ENCODE measurements at regions not wholly inside any gene's neighbourhood (a gene's known extent, or its start where the extent isn't known, plus 50 kb on each side); places are given as distances from the start of the nearest gene placed in this dataset.
"Not testable (repeated sequence)": the region's sequence is repeated elsewhere in the genome, so short reads cannot be mapped to it uniquely, and the experiment has no call there.

GRCh38 chr18:30862900-30863299 is 179.6 kb downstream of the DSC3 start:
- DNase-seq: no peak
- Mint-ChIP-seq H3K9me3 (peaks cover 6% of the 10 kb centered on the region), H3K4me3 (no peak overlapping the region), H3K36me3 (ENCODE audit: low read depth) (no peaks in the 10 kb centered on the region), H3K27me3 (no peaks in the 10 kb centered on the region), H3K27ac (no peak overlapping the region), H3K4me1 (no peaks in the 10 kb centered on the region)
- ATAC-seq: no peak

- Mint-ChIP-seq H3K27ac (no peak overlapping the region), H3K27me3 (no peaks in the 10 kb centered on the region), H3K9me3 (no peaks in the 10 kb centered on the region), H3K36me3 (ENCODE audit: low read depth) (no peaks in the 10 kb centered on the region), H3K4me1 (no peaks in the 10 kb centered on the region), H3K4me3 (no peak overlapping the region)
- DNase-seq: no peak
- no peak for ATAC-seq
Measured at GRCh38 chr18:30860741-30861140, 181.8 kb downstream of the DSC3 start.

GRCh38 chr18:30859036-30859435 is 183.5 kb downstream of the DSC3 start:
- no peak overlapping the region for H3K4me3 Mint-ChIP-seq
- H3K27me3 Mint-ChIP-seq: no peaks in the 10 kb centered on the region
- ATAC-seq: no peak
- no peaks in the 10 kb centered on the region for H3K9me3 Mint-ChIP-seq
- H3K27ac Mint-ChIP-seq: no peak overlapping the region
- DNase-seq: no peak
- no peaks in the 10 kb centered on the region for H3K4me1 Mint-ChIP-seq
- no peaks in the 10 kb centered on the region for H3K36me3 Mint-ChIP-seq (ENCODE audit: low read depth)

GRCh38 chr18:30858560-30858959 is 184.0 kb downstream of the DSC3 start:
- no peak for DNase-seq
- no peak for ATAC-seq
- H3K36me3 Mint-ChIP-seq (ENCODE audit: low read depth): no peaks in the 10 kb centered on the region
- no peaks in the 10 kb centered on the region for H3K27me3 Mint-ChIP-seq
- H3K4me3 Mint-ChIP-seq: no peak overlapping the region
- no peaks in the 10 kb centered on the region for H3K9me3 Mint-ChIP-seq
- H3K27ac Mint-ChIP-seq: no peak overlapping the region
- H3K4me1 Mint-ChIP-seq: no peaks in the 10 kb centered on the region

GRCh38 chr18:30855762-30856161 is 186.8 kb downstream of the DSC3 start:
- H3K4me1 Mint-ChIP-seq: no peaks in the 10 kb centered on the region
- no peaks in the 10 kb centered on the region for H3K36me3 Mint-ChIP-seq (ENCODE audit: low read depth)
- H3K4me3 Mint-ChIP-seq: no peak overlapping the region
- ATAC-seq (no peak), DNase-seq (no peak)
- no peak overlapping the region for H3K27ac Mint-ChIP-seq
- H3K9me3 Mint-ChIP-seq: no peaks in the 10 kb centered on the region
- H3K27me3 Mint-ChIP-seq: no peaks in the 10 kb centered on the region

- no peaks in the 10 kb centered on the region for H3K4me1 Mint-ChIP-seq
Measured at GRCh38 chr18:30852980-30853379, 189.6 kb downstream of the DSC3 start.

GRCh38 chr18:30852541-30852940 is 190.0 kb downstream of the DSC3 start:
- DNase-seq (no peak), ATAC-seq (no peak)
- peaks cover 5% of the 10 kb centered on the region for H3K9me3 Mint-ChIP-seq
- H3K4me3 Mint-ChIP-seq: no peak overlapping the region
- H3K36me3 Mint-ChIP-seq (ENCODE audit: low read depth): no peaks in the 10 kb centered on the region
- no peaks in the 10 kb centered on the region for H3K27me3 Mint-ChIP-seq
- no peak overlapping the region for H3K27ac Mint-ChIP-seq
- no peaks in the 10 kb centered on the region for H3K4me1 Mint-ChIP-seq

More at GRCh38 chr18:30852980-30853379, 189.6 kb downstream of the DSC3 start:
- H3K27me3 Mint-ChIP-seq: no peaks in the 10 kb centered on the region
- H3K9me3 Mint-ChIP-seq: peaks cover 5% of the 10 kb centered on the region
- no peaks in the 10 kb centered on the region for H3K36me3 Mint-ChIP-seq (ENCODE audit: low read depth)
- H3K4me3 Mint-ChIP-seq: no peak overlapping the region
- no peak overlapping the region for H3K27ac Mint-ChIP-seq
- DNase-seq (no peak), ATAC-seq (no peak)

GRCh38 chr18:30839056-30839561 is 203.4 kb downstream of the DSC3 start:
- H3K9me3 Mint-ChIP-seq; H3K27ac Mint-ChIP-seq; H3K4me1 Mint-ChIP-seq; ATAC-seq; H3K4me3 Mint-ChIP-seq; H3K36me3 Mint-ChIP-seq (ENCODE audit: low read depth); DNase-seq; H3K27me3 Mint-ChIP-seq: not testable (repeated sequence)

GRCh38 chr18:30828700-30829099 is 213.8 kb downstream of the DSC3 start:
- Mint-ChIP-seq H3K27me3 (no peaks in the 10 kb centered on the region), H3K4me1 (no peaks in the 10 kb centered on the region), H3K4me3 (no peak overlapping the region), H3K9me3 (peaks cover 9% of the 10 kb centered on the region), H3K27ac (no peak overlapping the region), H3K36me3 (ENCODE audit: low read depth) (no peaks in the 10 kb centered on the region)
- no peak for ATAC-seq
- DNase-seq: no peak

GRCh38 chr18:30819619-30820018 is 222.9 kb downstream of the DSC3 start:
- H3K9me3 Mint-ChIP-seq: peaks cover 16% of the 10 kb centered on the region
- no peak overlapping the region for H3K27ac Mint-ChIP-seq
- DNase-seq: no peak

GRCh38 chr18:30814446-30814845 is 228.1 kb downstream of the DSC3 start:
- Mint-ChIP-seq H3K9me3 (peaks cover 16% of the 10 kb centered on the region), H3K27me3 (no peaks in the 10 kb centered on the region), H3K4me3 (no peak overlapping the region), H3K27ac (no peak overlapping the region), H3K36me3 (ENCODE audit: low read depth) (no peaks in the 10 kb centered on the region), H3K4me1 (no peaks in the 10 kb centered on the region)
- no peak for DNase-seq
- ATAC-seq: no peak

More at GRCh38 chr18:30819619-30820018, 222.9 kb downstream of the DSC3 start:
- no peak for ATAC-seq
- Mint-ChIP-seq H3K36me3 (ENCODE audit: low read depth) (no peaks in the 10 kb centered on the region), H3K4me3 (no peak overlapping the region), H3K27me3 (no peaks in the 10 kb centered on the region), H3K4me1 (no peaks in the 10 kb centered on the region)

GRCh38 chr18:30811580-30811979 is 231.0 kb downstream of the DSC3 start:
- DNase-seq (no peak), ATAC-seq (no peak)
- Mint-ChIP-seq H3K36me3 (ENCODE audit: low read depth) (no peaks in the 10 kb centered on the region), H3K27me3 (no peaks in the 10 kb centered on the region), H3K4me3 (no peak overlapping the region), H3K27ac (no peak overlapping the region), H3K9me3 (peaks cover 6% of the 10 kb centered on the region), H3K4me1 (no peaks in the 10 kb centered on the region)

GRCh38 chr18:30810580-30810979 is 232.0 kb downstream of the DSC3 start:
- H3K27ac Mint-ChIP-seq: no peak overlapping the region
- H3K27me3 Mint-ChIP-seq: no peaks in the 10 kb centered on the region
- H3K36me3 Mint-ChIP-seq (ENCODE audit: low read depth): no peaks in the 10 kb centered on the region
- H3K4me1 Mint-ChIP-seq: no peaks in the 10 kb centered on the region
- no peak for ATAC-seq
- no peak for DNase-seq
- no peak overlapping the region for H3K4me3 Mint-ChIP-seq
- H3K9me3 Mint-ChIP-seq: no peaks in the 10 kb centered on the region

- DNase-seq (no peak), ATAC-seq (no peak)
- Mint-ChIP-seq H3K27me3 (no peaks in the 10 kb centered on the region), H3K27ac (no peak overlapping the region), H3K4me3 (no peak overlapping the region), H3K4me1 (no peaks in the 10 kb centered on the region), H3K9me3 (peaks cover 1% of the 10 kb centered on the region), H3K36me3 (ENCODE audit: low read depth) (no peaks in the 10 kb centered on the region)
Measured at GRCh38 chr18:30806823-30807222, 235.7 kb downstream of the DSC3 start.

GRCh38 chr18:30800800-30801199 is 241.7 kb downstream of the DSC3 start:
- H3K27me3 Mint-ChIP-seq: no peaks in the 10 kb centered on the region
- no peak overlapping the region for H3K27ac Mint-ChIP-seq
- ATAC-seq: no peak
- peaks cover 11% of the 10 kb centered on the region for H3K9me3 Mint-ChIP-seq
- H3K4me1 Mint-ChIP-seq: no peaks in the 10 kb centered on the region
- no peak overlapping the region for H3K4me3 Mint-ChIP-seq
- no peaks in the 10 kb centered on the region for H3K36me3 Mint-ChIP-seq (ENCODE audit: low read depth)
- no peak for DNase-seq

GRCh38 chr18:30792051-30792450 is 250.5 kb downstream of the DSC3 start:
- H3K36me3 Mint-ChIP-seq (ENCODE audit: low read depth): no peaks in the 10 kb centered on the region
- H3K4me1 Mint-ChIP-seq: no peaks in the 10 kb centered on the region
- no peaks in the 10 kb centered on the region for H3K27me3 Mint-ChIP-seq
- H3K4me3 Mint-ChIP-seq: no peak overlapping the region
- ATAC-seq: no peak
- H3K27ac Mint-ChIP-seq: no peak overlapping the region
- DNase-seq: no peak
- H3K9me3 Mint-ChIP-seq: peaks cover 26% of the 10 kb centered on the region
